Tibial nerve (tissue), 4 donors: ENCODE measurements at regions not wholly inside any gene's neighbourhood (a gene's known extent, or its start where the extent isn't known, plus 50 kb on each side); places are given as distances from the start of the nearest gene placed in this dataset.

Experiments
- DNase-seq, 2 donors: peaks; one replicate each; pipeline ENCODE4 v3.0.0-alpha.2; 2019; ENCODE audit warnings: low spot score in 2 of 2
- H3K27ac ChIP-seq, 4 donors: fragments of 200-600 bp; sonication (generic) in 3 of 4; one replicate each; pipeline ENCODE4 v1.5.1; 2017 to 2019; ENCODE audit warnings: mild to moderate bottlenecking in 1 of 4
- H3K27me3 ChIP-seq, 2 donors: fragments of 200-600 bp; sonication (generic) in 1 of 2; one replicate each; pipeline versions ENCODE4 v1.5.1 to v1.6.0; 2017 to 2019
- H3K36me3 ChIP-seq, 3 donors: fragments of 200-600 bp; sonication (generic); one replicate each; pipeline ENCODE4 v1.5.1; 2018 to 2019
- H3K4me1 ChIP-seq, 4 donors: fragments of 200-600 bp; sonication (generic) in 3 of 4; one replicate each; pipeline ENCODE4 v1.5.1; 2017 to 2019
- H3K4me3 ChIP-seq, 4 donors: fragments of 200-600 bp; sonication (generic) in 3 of 4; one replicate each; pipeline ENCODE4 v1.5.1; 2017 to 2019; ENCODE audit warnings: mild to moderate bottlenecking in 1 of 4, moderate library complexity in 1 of 4
- H3K9me3 ChIP-seq, 4 donors: fragments of 200-600 bp; sonication (generic) in 3 of 4; one replicate each; pipeline ENCODE4 v1.5.1; 2017 to 2019
- CTCF ChIP-seq, 5 experiments: fragments of 200-600 bp in 3 of 5; fragments of 450-650 bp in 2 of 5; sonication (generic) in 3 of 5; IDR thresholded peaks; one replicate each; pipeline ENCODE4 v1.5.1; 2016 to 2019; ENCODE audit warnings: antibody characterized with exemption in 5 of 5, mild to moderate bottlenecking in 3 of 5, moderate library complexity in 2 of 5
- EP300 ChIP-seq, 2 donors: sonication (generic); formaldehyde crosslinking; IDR thresholded peaks; one replicate each; pipeline ENCODE4 v1.6.1; 2017; ENCODE audit warnings: antibody characterized with exemption in 2 of 2, mild to moderate bottlenecking in 1 of 2
- POLR2A ChIP-seq, 2 donors: fragments of 450-650 bp; IDR thresholded peaks; one replicate each; pipeline ENCODE4 v1.6.1; 2017; ENCODE audit warnings: antibody characterized with exemption in 2 of 2, mild to moderate bottlenecking in 2 of 2, moderate library complexity in 2 of 2
- WGBS, 2 donors: methylation state at CpG; one replicate each; pipeline ENCODE4 v1.1.5; 2018; 5-methylcytosine and 5-hydroxymethylcytosine counted together

- no peak for TF ChIP-seq POLR2A (IDR thresholded peaks at IDR 0.05)
- TF ChIP-seq CTCF (IDR thresholded peaks at IDR 0.05): no peak
- no peak for TF ChIP-seq EP300 (IDR thresholded peaks at IDR 0.05)
- Histone ChIP-seq H3K36me3 (no peaks in the 10 kb centered on the region), H3K27ac (peak overlapping the region; percentile 9 to 77 (median 50)), H3K27me3 (no peaks in the 10 kb centered on the region), H3K9me3 (no peaks in the 10 kb centered on the region), H3K4me1 (peaks cover 0 to 49% (median 13%) of the 10 kb centered on the region in 4 donors), H3K4me3 (no peak overlapping the region)
- 35 to 45% methylated on average over 3 of the region's 3 CpGs for WGBS, 2 donors
- DNase-seq: no peak
Measured at GRCh38 chr10:10663622-10664021, 354.1 kb upstream of the CELF2 start.

- 45 to 53% methylated on average over 6 of the region's 6 CpGs for whole genome bisulfite sequencing, 2 donors
- peaks cover 0 to 40% (median 11%) of the 10 kb centered on the region in 4 donors for H3K4me1 ChIP-seq
- H3K27ac ChIP-seq: no peak overlapping the region
- no peak for DNase-seq
- no peaks in the 10 kb centered on the region for H3K27me3 ChIP-seq
- no peaks in the 10 kb centered on the region for H3K9me3 ChIP-seq
- TF ChIP-seq POLR2A (IDR thresholded peaks at IDR 0.05): no peak
- no peak for TF ChIP-seq EP300 (IDR thresholded peaks at IDR 0.05)
- no peak for TF ChIP-seq CTCF (IDR thresholded peaks at IDR 0.05)
- H3K36me3 ChIP-seq: no peaks in the 10 kb centered on the region
- no peak overlapping the region for H3K4me3 ChIP-seq
Measured at GRCh38 chr10:10665750-10666149, 351.9 kb upstream of the CELF2 start.

- Histone ChIP-seq H3K4me3 (no peak overlapping the region), H3K27ac (no peak overlapping the region), H3K36me3 (no peaks in the 10 kb centered on the region), H3K4me1 (peaks cover 0 to 30% (median 10%) of the 10 kb centered on the region in 4 donors), H3K9me3 (no peaks in the 10 kb centered on the region), H3K27me3 (no peaks in the 10 kb centered on the region)
- no peak for TF ChIP-seq EP300 (IDR thresholded peaks at IDR 0.05)
- no peak for TF ChIP-seq POLR2A (IDR thresholded peaks at IDR 0.05)
- no peak for TF ChIP-seq CTCF (IDR thresholded peaks at IDR 0.05)
- DNase-seq: no peak
- WGBS, 2 donors: 48 to 51% methylated on average over 5 of the region's 5 CpGs
Measured at GRCh38 chr10:10667466-10667865, 350.2 kb upstream of the CELF2 start.

- no peak overlapping the region for H3K27ac ChIP-seq
- 94 to 100% methylated on average over 1 of the region's 1 CpG for WGBS, 2 donors
- TF ChIP-seq EP300 (IDR thresholded peaks at IDR 0.05) (no peak), CTCF (IDR thresholded peaks at IDR 0.05) (no peak), POLR2A (IDR thresholded peaks at IDR 0.05) (no peak)
- peaks cover 0 to 9% (median 2%) of the 10 kb centered on the region in 4 donors for H3K9me3 ChIP-seq
- no peak for DNase-seq
- no peaks in the 10 kb centered on the region for H3K36me3 ChIP-seq
- H3K4me3 ChIP-seq: no peak overlapping the region
- H3K27me3 ChIP-seq: no peaks in the 10 kb centered on the region
- H3K4me1 ChIP-seq: peaks cover 0 to 7% (median 0%) of the 10 kb centered on the region in 4 donors
Measured at GRCh38 chr10:10676972-10677371, 340.7 kb upstream of the CELF2 start.

GRCh38 chr10:10677479-10677878, 340.2 kb upstream of the CELF2 start:
- H3K27ac ChIP-seq: no peak overlapping the region
- TF ChIP-seq POLR2A (IDR thresholded peaks at IDR 0.05): no peak
- TF ChIP-seq CTCF (IDR thresholded peaks at IDR 0.05): peak; percentile 23 to 63 (median 50)
- peaks cover 0 to 9% (median 2%) of the 10 kb centered on the region in 4 donors for H3K9me3 ChIP-seq
- peak; percentile 28 to 66 for DNase-seq
- no peaks in the 10 kb centered on the region for H3K36me3 ChIP-seq
- peaks cover 0 to 7% (median 0%) of the 10 kb centered on the region in 4 donors for H3K4me1 ChIP-seq
- H3K27me3 ChIP-seq: no peaks in the 10 kb centered on the region
- WGBS, 2 donors: 51 to 55% methylated on average over 3 of the region's 3 CpGs
- H3K4me3 ChIP-seq: no peak overlapping the region
